Neutrophil (primary cell): ENCODE measurements at regions not wholly inside any gene's neighbourhood (a gene's known extent, or its start where the extent isn't known, plus 50 kb on each side); places are given as distances from the start of the nearest gene placed in this dataset.
A peak's percentile ranks its signal among the peaks of the same experiment; 100 is the strongest.

ENCODE experiments used
- H3K27ac ChIP-seq: fragments of 200-600 bp; sonication (generic); 2 replicates; pipeline ENCODE4 v1.5.1; 2016; ENCODE audit warnings: mild to moderate bottlenecking, moderate library complexity
- H3K27me3 ChIP-seq: fragments of 200-600 bp; sonication (generic); 2 replicates; pipeline ENCODE4 v1.6.0; 2016; ENCODE audit warnings: mild to moderate bottlenecking
- H3K36me3 ChIP-seq: fragments of 200-600 bp; sonication (generic); 2 replicates; pipeline ENCODE4 v1.5.1; 2017
- H3K4me1 ChIP-seq, 2 experiments: fragments of 200-600 bp in 1 of 2; sonication (generic) in 1 of 2; 1 replicate in 1 of 2; 2 replicates in 1 of 2; pipeline versions ENCODE4 v1.5.1 to v1.6.1; 2013 to 2016; ENCODE audit warnings: low read depth in 1 of 2, low read length in 1 of 2, mild to moderate bottlenecking in 1 of 2, moderate library complexity in 1 of 2; ENCODE audit not compliant: control insufficient read depth in 1 of 2, insufficient read depth in 1 of 2
- H3K4me3 ChIP-seq, 2 experiments: fragments of 200-600 bp in 1 of 2; sonication (generic) in 1 of 2; 1 replicate in 1 of 2; 2 replicates in 1 of 2; pipeline ENCODE4 v1.5.1; 2013 to 2016; ENCODE audit warnings: low read depth in 1 of 2, low read length in 1 of 2, mild to moderate bottlenecking in 1 of 2, moderate library complexity in 1 of 2
- H3K9me3 ChIP-seq: fragments of 200-600 bp; sonication (generic); 2 replicates; pipeline ENCODE4 v1.5.1; 2016
- CTCF ChIP-seq: fragments of 200-600 bp; sonication (generic); IDR thresholded peaks from 2 replicates; pipeline ENCODE4 v1.5.1; 2016; ENCODE audit warnings: antibody characterized with exemption

GRCh38 chr1:89464008-89464407 lies 60.6 kb upstream of the LRRC8B start:
- Histone ChIP-seq H3K27ac (no peak overlapping the region), H3K4me3 (no peak overlapping the region), H3K36me3 (no peaks in the 10 kb centered on the region), H3K9me3 (no peaks in the 10 kb centered on the region), H3K27me3 (peaks cover 16% of the 10 kb centered on the region), H3K4me1 (peaks cover 11 to 13% of the 10 kb centered on the region in 2 experiments)
- TF ChIP-seq CTCF: no peak

- H3K36me3 ChIP-seq: no peaks in the 10 kb centered on the region
- peaks cover 11 to 13% of the 10 kb centered on the region in 2 experiments for H3K4me1 ChIP-seq
- no peak for TF ChIP-seq CTCF
- peaks cover 16% of the 10 kb centered on the region for H3K27me3 ChIP-seq
- no peak overlapping the region for H3K27ac ChIP-seq
- H3K4me3 ChIP-seq: no peak overlapping the region
- H3K9me3 ChIP-seq: no peaks in the 10 kb centered on the region
Observed at GRCh38 chr1:89465201-89465600, 59.4 kb upstream of the LRRC8B start.

GRCh38 chr1:89466307-89466930 lies 58.2 kb upstream of the LRRC8B start:
- no peaks in the 10 kb centered on the region for H3K9me3 ChIP-seq
- TF ChIP-seq CTCF: no peak
- no peaks in the 10 kb centered on the region for H3K36me3 ChIP-seq
- H3K4me1 ChIP-seq: peaks cover 11 to 13% of the 10 kb centered on the region in 2 experiments
- H3K4me3 ChIP-seq: no peak overlapping the region
- peak overlapping the region; percentile 16 for H3K27ac ChIP-seq
- peaks cover 16% of the 10 kb centered on the region for H3K27me3 ChIP-seq

GRCh38 chr1:89472253-89472652 lies 52.4 kb upstream of the LRRC8B start:
- Histone ChIP-seq H3K27me3 (no peaks in the 10 kb centered on the region), H3K36me3 (no peaks in the 10 kb centered on the region), H3K4me1 (no peaks in the 10 kb centered on the region), H3K4me3 (no peak overlapping the region), H3K27ac (no peak overlapping the region), H3K9me3 (no peaks in the 10 kb centered on the region)
- TF ChIP-seq CTCF: no peak

GRCh38 chr1:89472886-89473417 lies 51.7 kb upstream of the LRRC8B start:
- H3K9me3 ChIP-seq: no peaks in the 10 kb centered on the region
- H3K27ac ChIP-seq: no peak overlapping the region
- no peaks in the 10 kb centered on the region for H3K27me3 ChIP-seq
- no peak overlapping the region for H3K4me3 ChIP-seq
- H3K4me1 ChIP-seq: no peaks in the 10 kb centered on the region
- TF ChIP-seq CTCF: no peak
- no peaks in the 10 kb centered on the region for H3K36me3 ChIP-seq
